Memory B cell (primary cell): ENCODE measurements at regions not wholly inside any gene's neighbourhood (a gene's known extent, or its start where the extent isn't known, plus 50 kb on each side); places are given as distances from the start of the nearest gene placed in this dataset.

ENCODE experiments used
- ATAC-seq: fragments of 150-1000 bp; cut with Tn5 transposase; 2 replicates; pipeline ENCODE4 v1.10.0; 2021; ENCODE audit warnings: low read depth, mild to moderate bottlenecking, moderate library complexity
- DNase-seq, 2 donors: peaks; one replicate each; pipeline ENCODE4 v3.0.0; 2022; ENCODE audit warnings: low spot score in 2 of 2
- H3K27ac Mint-ChIP-seq: one replicate; pipeline ENCODE4 v1.8.0; 2022; ENCODE audit warnings: mild to moderate bottlenecking, moderate library complexity, mixed read lengths
- H3K27me3 Mint-ChIP-seq: one replicate; pipeline ENCODE4 v1.8.0; 2022; ENCODE audit warnings: mixed read lengths
- H3K36me3 Mint-ChIP-seq: one replicate; pipeline ENCODE4 v1.8.0; 2022; ENCODE audit warnings: mild to moderate bottlenecking, mixed read lengths
- H3K4me1 Mint-ChIP-seq: one replicate; pipeline ENCODE4 v1.8.0; 2022; ENCODE audit warnings: mixed read lengths
- H3K4me3 Mint-ChIP-seq: one replicate; pipeline ENCODE4 v1.8.0; 2022; ENCODE audit warnings: mild to moderate bottlenecking, moderate library complexity, mixed read lengths
- H3K9me3 Mint-ChIP-seq: one replicate; pipeline ENCODE4 v1.8.0; 2022; ENCODE audit warnings: mixed read lengths

- Mint-ChIP-seq H3K9me3 (no peaks in the 10 kb centered on the region), H3K27ac (no peak overlapping the region), H3K4me1 (no peaks in the 10 kb centered on the region), H3K36me3 (no peaks in the 10 kb centered on the region), H3K4me3 (no peak overlapping the region), H3K27me3 (peaks cover 12% of the 10 kb centered on the region)
- DNase-seq (no peak), ATAC-seq (no peak)
These were observed 369.6 kb upstream of the USP24 start for GRCh38 chr1:55584526-55585401.

GRCh38 chr1:55582084-55582483 is 366.9 kb upstream of the USP24 start:
- Mint-ChIP-seq H3K9me3 (no peaks in the 10 kb centered on the region), H3K4me3 (no peak overlapping the region), H3K36me3 (no peaks in the 10 kb centered on the region), H3K27me3 (peaks cover 16% of the 10 kb centered on the region), H3K4me1 (no peaks in the 10 kb centered on the region), H3K27ac (no peak overlapping the region)
- no peak for ATAC-seq
- no peak for DNase-seq

- Mint-ChIP-seq H3K27me3 (peaks cover 15% of the 10 kb centered on the region), H3K36me3 (no peaks in the 10 kb centered on the region), H3K9me3 (no peaks in the 10 kb centered on the region), H3K27ac (no peak overlapping the region), H3K4me1 (no peaks in the 10 kb centered on the region), H3K4me3 (no peak overlapping the region)
- ATAC-seq (no peak), DNase-seq (no peak)
These were observed 365.7 kb upstream of the USP24 start for GRCh38 chr1:55580845-55581332.

GRCh38 chr1:55579332-55580001 is 364.3 kb upstream of the USP24 start:
- DNase-seq (no peak), ATAC-seq (no peak)
- Mint-ChIP-seq H3K4me1 (no peaks in the 10 kb centered on the region), H3K27me3 (peaks cover 11% of the 10 kb centered on the region), H3K36me3 (no peaks in the 10 kb centered on the region), H3K9me3 (no peaks in the 10 kb centered on the region), H3K4me3 (no peak overlapping the region), H3K27ac (no peak overlapping the region)

GRCh38 chr1:55578646-55579045 is 363.5 kb upstream of the USP24 start:
- Mint-ChIP-seq H3K9me3 (no peaks in the 10 kb centered on the region), H3K36me3 (no peaks in the 10 kb centered on the region), H3K27ac (no peak overlapping the region), H3K27me3 (peaks cover 13% of the 10 kb centered on the region), H3K4me1 (no peaks in the 10 kb centered on the region), H3K4me3 (no peak overlapping the region)
- ATAC-seq, result no peak
- no peak for DNase-seq

- ATAC-seq (no peak), DNase-seq (no peak)
- Mint-ChIP-seq H3K9me3 (no peaks in the 10 kb centered on the region), H3K4me1 (no peaks in the 10 kb centered on the region), H3K4me3 (no peak overlapping the region), H3K27me3 (peaks cover 13% of the 10 kb centered on the region), H3K36me3 (no peaks in the 10 kb centered on the region), H3K27ac (no peak overlapping the region)
These were observed 360.6 kb upstream of the USP24 start for GRCh38 chr1:55575571-55576279.

- Mint-ChIP-seq H3K4me1 (no peaks in the 10 kb centered on the region), H3K27me3 (peaks cover 14% of the 10 kb centered on the region), H3K27ac (no peak overlapping the region), H3K4me3 (no peak overlapping the region), H3K9me3 (no peaks in the 10 kb centered on the region), H3K36me3 (no peaks in the 10 kb centered on the region)
- DNase-seq (no peak), ATAC-seq (no peak)
These were observed 359.6 kb upstream of the USP24 start for GRCh38 chr1:55574691-55575225.

GRCh38 chr1:55572878-55573734 is 357.9 kb upstream of the USP24 start:
- Mint-ChIP-seq H3K4me1 (no peaks in the 10 kb centered on the region), H3K4me3 (no peak overlapping the region), H3K27me3 (peaks cover 17% of the 10 kb centered on the region), H3K9me3 (peaks cover 1% of the 10 kb centered on the region), H3K36me3 (no peaks in the 10 kb centered on the region), H3K27ac (no peak overlapping the region)
- DNase-seq (no peak), ATAC-seq (no peak)

- DNase-seq (no peak), ATAC-seq (no peak)
- Mint-ChIP-seq H3K9me3 (peaks cover 1% of the 10 kb centered on the region), H3K36me3 (no peaks in the 10 kb centered on the region), H3K27ac (no peak overlapping the region), H3K4me3 (no peak overlapping the region), H3K4me1 (no peaks in the 10 kb centered on the region), H3K27me3 (peaks cover 17% of the 10 kb centered on the region)
These were observed 356.6 kb upstream of the USP24 start for GRCh38 chr1:55571767-55572166.

GRCh38 chr1:55569417-55569816 is 354.3 kb upstream of the USP24 start:
- H3K36me3 Mint-ChIP-seq, result no peaks in the 10 kb centered on the region
- H3K9me3 Mint-ChIP-seq, result peaks cover 1% of the 10 kb centered on the region
- no peak overlapping the region for H3K27ac Mint-ChIP-seq
- H3K4me1 Mint-ChIP-seq, result no peaks in the 10 kb centered on the region
- H3K27me3 Mint-ChIP-seq, result peaks cover 14% of the 10 kb centered on the region
- DNase-seq (no peak), ATAC-seq (no peak)
- no peak overlapping the region for H3K4me3 Mint-ChIP-seq

GRCh38 chr1:55568732-55569131 is 353.6 kb upstream of the USP24 start:
- ATAC-seq, result no peak
- Mint-ChIP-seq H3K27ac (no peak overlapping the region), H3K4me1 (no peaks in the 10 kb centered on the region), H3K4me3 (no peak overlapping the region), H3K27me3 (peaks cover 12% of the 10 kb centered on the region), H3K36me3 (no peaks in the 10 kb centered on the region), H3K9me3 (peaks cover 1% of the 10 kb centered on the region)
- DNase-seq, result no peak

- no peak for ATAC-seq
- Mint-ChIP-seq H3K4me1 (no peaks in the 10 kb centered on the region), H3K36me3 (no peaks in the 10 kb centered on the region), H3K27ac (no peak overlapping the region), H3K4me3 (no peak overlapping the region), H3K9me3 (no peaks in the 10 kb centered on the region), H3K27me3 (peaks cover 2% of the 10 kb centered on the region)
- no peak for DNase-seq
These were observed 345.1 kb upstream of the USP24 start for GRCh38 chr1:55560266-55560665.

- ATAC-seq (no peak), DNase-seq (no peak)
- Mint-ChIP-seq H3K27ac (no peak overlapping the region), H3K36me3 (no peaks in the 10 kb centered on the region), H3K27me3 (peaks cover 2% of the 10 kb centered on the region), H3K4me3 (no peak overlapping the region), H3K4me1 (no peaks in the 10 kb centered on the region), H3K9me3 (no peaks in the 10 kb centered on the region)
These were observed 344.7 kb upstream of the USP24 start for GRCh38 chr1:55559842-55560241.
